Skin epidermis (tissue), 12 donors: ENCODE measurements at regions not wholly inside any gene's neighbourhood (a gene's known extent, or its start where the extent isn't known, plus 50 kb on each side); places are given as distances from the start of the nearest gene placed in this dataset.

ENCODE experiments used
- H3K27ac ChIP-seq, 21 experiments: fragments of 200-600 bp; sonication (generic) in 11 of 21; one replicate each; pipeline ENCODE4 v1.5.0; 2020; ENCODE audit warnings: mild to moderate bottlenecking in 3 of 21, inconsistent platforms in 2 of 21, moderate library complexity in 2 of 21
- H3K4me3 ChIP-seq, 7 experiments: fragments of 200-600 bp; sonication (generic) in 2 of 7; one replicate each; pipeline ENCODE4 v1.5.0; 2020; ENCODE audit warnings: inconsistent platforms in 2 of 7, mild to moderate bottlenecking in 2 of 7, moderate library complexity in 1 of 7

DNA sequence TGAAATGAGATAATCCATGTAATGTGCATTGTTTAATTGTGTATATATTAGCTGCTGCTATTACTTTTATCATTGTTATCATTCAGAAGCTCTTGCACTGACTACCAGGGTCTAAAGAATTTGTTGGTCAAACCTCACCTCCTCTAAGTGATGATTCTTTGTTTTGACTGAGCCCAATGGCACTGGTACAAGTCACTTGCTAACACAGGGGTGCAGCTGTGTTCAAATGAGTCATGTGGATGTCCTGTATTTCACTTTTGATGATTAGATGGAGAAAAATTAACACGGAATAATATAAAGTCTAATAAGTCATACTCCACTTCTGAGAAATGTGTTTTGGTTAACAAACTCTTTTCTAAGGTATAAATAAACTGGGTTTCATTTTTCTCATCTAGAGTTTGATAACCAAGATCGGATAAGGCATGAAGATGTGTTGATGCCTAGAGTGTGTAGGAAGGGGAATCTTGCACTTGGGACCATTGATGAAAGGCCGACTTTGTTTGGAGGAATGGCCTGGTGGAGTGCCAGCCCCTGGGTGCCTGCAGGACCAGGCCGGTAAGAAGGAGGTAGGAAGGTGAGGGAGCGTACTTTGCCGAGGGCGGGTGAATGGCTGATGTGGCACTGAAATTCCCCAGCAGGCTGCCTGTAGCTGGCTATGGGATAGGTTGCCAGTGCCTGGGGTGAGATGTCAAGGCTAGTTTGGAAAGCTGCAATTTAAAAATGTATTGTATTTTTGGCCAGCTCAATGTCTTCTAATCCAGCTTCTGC lies 244.7 kb upstream of the ZPLD1 start:
- Histone ChIP-seq H3K4me3 (no peak overlapping the region), H3K27ac (peak overlapping the region in 14 of 21 experiments; percentile 8 to 64 (median 50))

DNA sequence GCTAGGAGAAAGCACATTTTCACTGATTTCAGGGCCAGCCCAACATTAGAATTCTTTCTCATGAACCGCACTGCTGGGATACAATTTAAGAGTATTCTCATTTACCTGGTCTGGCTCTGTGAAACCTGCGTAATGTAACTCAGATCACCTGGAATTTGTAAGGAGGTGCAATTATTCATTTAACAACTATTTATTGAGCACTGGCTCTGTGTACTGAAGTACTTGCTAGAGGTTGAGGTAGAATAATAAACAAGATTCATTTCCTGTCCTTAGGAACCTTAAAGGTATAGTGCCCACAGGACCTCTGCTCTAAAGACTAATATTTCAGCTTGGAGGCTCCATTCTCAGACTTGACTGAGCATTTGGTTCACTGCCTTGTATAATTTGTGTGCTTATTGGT lies 242.2 kb upstream of the ZPLD1 start:
- no peak overlapping the region for H3K27ac ChIP-seq

DNA sequence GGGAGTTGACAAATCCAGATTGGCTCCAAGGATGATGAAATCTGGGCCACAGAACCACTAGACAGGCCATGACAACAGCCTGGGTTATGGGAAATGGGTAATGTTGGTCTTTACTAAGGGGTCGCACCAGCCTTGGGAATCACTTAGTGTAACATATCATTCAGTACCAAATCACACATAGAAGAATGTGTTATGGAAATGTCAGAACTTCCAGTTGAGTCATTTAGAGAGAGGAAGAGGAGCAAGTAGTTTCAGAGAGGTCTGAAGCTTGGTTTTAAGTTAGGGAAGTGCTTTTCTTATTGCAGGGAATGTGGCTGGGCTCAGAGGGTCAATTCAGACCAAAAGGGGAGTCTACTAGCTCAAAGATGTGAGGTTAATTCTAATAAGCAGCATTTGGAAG lies 241.6 kb upstream of the ZPLD1 start:
- H3K27ac ChIP-seq, result no peak overlapping the region
- H3K4me3 ChIP-seq, result no peak overlapping the region

More for the DNA sequence above, 242.2 kb upstream of the ZPLD1 start:
- H3K4me3 ChIP-seq, result no peak overlapping the region

DNA sequence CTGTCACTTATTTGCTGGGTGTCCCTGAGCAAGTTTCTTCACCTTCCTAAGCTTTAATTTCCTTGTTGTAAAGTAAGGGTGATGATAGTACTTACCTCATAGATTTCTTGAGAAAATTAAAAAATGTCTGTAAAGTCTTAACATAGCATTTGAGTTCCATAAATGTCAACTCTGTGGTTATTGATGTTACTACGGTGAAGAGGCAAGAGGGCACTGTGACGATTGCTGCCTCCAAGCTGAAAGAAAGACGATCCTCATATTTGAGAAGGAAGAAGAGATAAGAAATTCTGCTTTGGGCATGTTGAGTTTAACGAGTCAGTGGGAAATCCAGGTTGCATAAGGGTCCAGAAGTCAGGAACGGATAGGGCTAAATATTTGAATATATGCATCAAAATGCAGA lies 240.8 kb upstream of the ZPLD1 start:
- Histone ChIP-seq H3K4me3 (no peak overlapping the region), H3K27ac (no peak overlapping the region)

DNA sequence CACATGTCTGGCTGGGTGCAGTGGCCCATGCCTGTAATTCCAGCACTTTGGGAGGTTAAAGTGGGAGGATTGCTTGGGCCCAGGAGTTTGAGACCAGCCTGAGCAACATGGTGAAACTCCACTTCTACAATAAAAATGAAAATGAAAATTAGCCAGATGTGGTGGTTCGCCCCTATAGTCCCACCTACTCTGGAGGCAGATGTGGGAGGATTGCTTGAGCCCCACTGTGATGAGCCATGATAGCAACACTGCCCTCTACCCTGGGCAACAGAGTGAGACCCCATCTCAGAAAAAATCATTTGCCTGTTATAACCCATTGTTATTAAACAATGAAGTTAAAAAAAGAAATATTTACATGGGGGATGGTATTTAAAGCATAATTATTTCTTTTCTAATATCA lies 240.1 kb upstream of the ZPLD1 start:
- peak overlapping the region in 7 of 21 experiments; percentile 6 to 60 (median 38) for H3K27ac ChIP-seq
- H3K4me3 ChIP-seq, result no peak overlapping the region

DNA sequence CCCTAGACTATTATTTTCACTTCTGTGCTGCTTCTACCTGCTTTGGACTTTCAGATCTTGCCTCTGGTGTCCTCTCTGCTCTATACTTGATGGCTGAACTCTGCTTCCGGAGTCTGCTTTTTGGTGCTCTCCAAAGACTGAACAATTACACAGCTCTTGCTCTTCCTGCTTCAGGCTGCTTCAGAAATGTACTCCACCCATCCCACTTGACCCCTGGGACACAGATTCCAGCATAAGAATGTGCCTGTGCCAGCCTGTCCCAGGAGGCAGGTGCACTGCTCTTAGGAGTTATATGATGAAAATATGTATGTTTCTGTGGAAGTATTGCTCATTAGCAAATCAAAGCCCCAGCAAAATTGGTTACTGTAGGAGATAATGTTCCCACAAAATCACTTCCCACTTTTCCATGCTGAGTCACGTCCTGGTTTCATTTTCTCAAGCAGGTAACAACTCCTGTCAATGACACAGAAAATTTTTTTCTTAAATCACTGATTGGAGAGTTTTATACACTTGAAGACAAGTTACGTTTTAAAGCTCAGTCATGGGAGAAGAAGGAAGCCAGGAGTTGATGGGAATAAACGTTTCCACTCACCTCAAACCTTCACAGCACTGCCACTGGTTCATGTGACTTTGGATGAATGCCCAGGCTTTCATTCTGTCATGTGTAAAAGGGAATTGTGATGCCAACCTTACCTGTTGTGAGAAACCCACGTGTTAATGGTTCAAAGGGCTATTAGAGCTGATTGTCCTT lies 239.4 kb upstream of the ZPLD1 start:
- Histone ChIP-seq H3K4me3 (no peak overlapping the region), H3K27ac (peak overlapping the region in 10 of 21 experiments; percentile 4 to 60 (median 39))

DNA sequence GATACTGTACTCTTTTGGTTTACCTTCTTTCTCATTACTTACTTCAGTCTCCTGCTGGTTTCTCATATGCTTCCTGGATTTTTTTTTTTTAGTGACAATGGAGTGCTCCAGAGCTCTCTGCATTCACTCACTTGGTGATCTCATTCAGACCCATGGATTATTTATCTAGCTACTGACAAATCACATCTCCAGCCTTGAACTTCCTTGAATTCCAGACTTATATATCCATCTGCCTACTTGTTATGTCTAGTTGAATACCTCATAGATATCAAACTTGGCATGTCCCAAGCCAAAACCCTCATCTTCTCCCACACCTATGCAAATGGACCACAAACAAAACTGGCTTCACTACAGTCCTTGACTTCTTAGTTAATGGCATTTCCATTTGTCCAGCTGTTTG lies 234.7 kb upstream of the ZPLD1 start:
- Histone ChIP-seq H3K4me3 (no peak overlapping the region), H3K27ac (no peak overlapping the region)

DNA sequence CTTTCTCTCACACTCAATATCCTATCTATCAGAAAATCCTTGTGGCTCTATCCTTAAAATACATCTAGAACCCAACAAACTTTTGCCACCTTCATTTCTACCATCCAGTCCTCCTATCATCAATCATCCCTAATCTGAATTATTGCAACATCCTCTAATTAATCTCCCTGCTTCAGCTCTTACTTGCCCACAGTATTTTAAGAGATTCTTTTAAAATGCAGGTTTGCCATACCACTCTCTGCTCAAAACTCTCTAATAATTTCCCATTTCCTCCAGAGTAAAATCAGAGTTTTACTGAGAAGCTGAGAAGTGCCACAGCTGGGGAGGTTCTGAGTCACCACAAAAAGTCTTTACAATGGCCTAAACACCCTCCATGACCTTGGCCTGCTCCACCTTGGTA lies 234.3 kb upstream of the ZPLD1 start:
- no peak overlapping the region for H3K27ac ChIP-seq
- no peak overlapping the region for H3K4me3 ChIP-seq

DNA sequence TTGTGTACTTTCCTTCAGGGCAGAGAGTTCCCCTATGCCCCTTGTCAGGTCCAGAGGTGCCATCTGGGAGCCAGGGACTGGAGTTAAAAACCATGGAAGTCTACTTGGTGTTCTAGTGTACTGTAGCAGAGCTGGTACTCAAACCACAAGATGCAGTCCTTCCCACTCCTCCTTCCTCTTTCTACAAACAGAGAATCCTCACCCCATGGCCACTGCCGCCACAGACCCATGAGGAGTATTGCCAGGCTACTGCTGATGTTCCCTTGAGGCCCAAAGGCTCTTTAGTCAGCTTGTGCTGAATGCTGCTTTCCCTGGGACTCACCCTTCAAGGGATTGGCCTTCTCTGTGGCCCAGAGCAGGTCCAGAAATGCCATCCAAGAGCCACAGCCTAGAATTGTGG lies 229.2 kb upstream of the ZPLD1 start:
- Histone ChIP-seq H3K4me3 (no peak overlapping the region), H3K27ac (peak overlapping the region in 13 of 21 experiments; percentile 8 to 74 (median 61))

DNA sequence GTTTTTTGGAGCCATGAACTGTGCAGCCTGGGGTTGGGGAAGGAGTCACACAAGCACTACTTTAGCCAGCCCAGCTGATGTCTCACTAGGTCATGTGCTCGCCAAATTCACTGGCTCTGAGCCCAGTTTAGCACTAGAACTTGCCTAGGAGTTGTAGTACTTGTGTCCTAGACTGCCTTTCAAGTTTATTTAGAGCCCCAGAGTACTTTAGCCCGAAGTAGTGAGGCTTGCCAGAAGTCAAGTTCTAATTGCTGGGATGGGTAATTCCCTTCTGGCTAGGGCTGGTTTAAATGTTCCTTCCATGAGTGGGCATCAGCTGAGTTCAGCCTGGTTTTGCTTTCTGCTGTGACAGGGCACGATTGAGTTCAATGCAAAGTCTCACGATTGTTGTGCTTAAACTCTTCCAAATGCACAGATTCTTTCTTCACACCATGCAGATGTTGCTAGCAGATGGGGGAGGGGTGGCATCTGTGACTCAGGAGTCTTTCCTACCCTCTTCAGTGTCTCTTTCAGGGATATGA lies 228.2 kb upstream of the ZPLD1 start:
- Histone ChIP-seq H3K27ac (peak overlapping the region in 15 of 21 experiments; percentile 8 to 74 (median 58)), H3K4me3 (no peak overlapping the region)

DNA sequence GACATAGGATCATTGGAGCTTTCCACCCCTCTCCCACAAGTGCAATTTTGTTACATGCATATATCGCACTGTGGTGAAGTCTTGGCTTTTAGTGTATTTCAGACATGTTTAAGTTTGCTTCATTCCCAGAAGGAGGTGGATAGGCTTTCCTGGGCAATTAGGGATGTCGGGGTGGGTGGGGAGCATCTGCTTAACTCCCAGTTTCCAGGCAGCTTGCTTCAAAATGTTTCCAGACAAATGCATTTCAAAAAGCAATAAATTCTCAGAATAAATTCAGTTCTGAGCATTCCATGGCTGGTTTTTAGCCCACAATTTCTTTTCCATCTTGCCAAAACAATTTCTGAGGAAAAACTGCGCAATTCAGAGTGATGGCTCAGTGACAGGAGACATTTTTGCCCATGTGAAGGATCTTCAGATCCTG lies 227.7 kb upstream of the ZPLD1 start:
- peak overlapping the region in 12 of 21 experiments; percentile 8 to 74 (median 62) for H3K27ac ChIP-seq

DNA sequence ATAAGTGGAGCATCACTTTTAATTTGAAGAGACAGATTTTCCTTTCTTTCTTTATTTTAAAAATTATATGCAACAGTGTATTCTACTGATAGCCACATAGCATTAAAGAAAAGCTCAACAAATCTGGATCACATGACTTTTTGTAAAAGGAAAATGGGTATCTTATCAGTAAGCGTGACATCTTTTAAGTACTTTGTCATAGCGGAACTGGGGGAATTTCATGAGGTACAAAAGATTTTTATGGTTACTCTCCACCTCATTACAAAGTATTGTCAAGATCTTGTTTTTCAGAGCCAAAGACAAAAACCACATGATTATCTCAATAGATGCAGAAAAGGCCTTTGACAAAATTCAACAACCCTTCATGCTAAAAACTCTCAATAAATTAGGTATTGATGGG lies 219.6 kb upstream of the ZPLD1 start:
- Histone ChIP-seq H3K27ac (no peak overlapping the region), H3K4me3 (no peak overlapping the region)

More for the DNA sequence above, 227.7 kb upstream of the ZPLD1 start:
- no peak overlapping the region for H3K4me3 ChIP-seq

DNA sequence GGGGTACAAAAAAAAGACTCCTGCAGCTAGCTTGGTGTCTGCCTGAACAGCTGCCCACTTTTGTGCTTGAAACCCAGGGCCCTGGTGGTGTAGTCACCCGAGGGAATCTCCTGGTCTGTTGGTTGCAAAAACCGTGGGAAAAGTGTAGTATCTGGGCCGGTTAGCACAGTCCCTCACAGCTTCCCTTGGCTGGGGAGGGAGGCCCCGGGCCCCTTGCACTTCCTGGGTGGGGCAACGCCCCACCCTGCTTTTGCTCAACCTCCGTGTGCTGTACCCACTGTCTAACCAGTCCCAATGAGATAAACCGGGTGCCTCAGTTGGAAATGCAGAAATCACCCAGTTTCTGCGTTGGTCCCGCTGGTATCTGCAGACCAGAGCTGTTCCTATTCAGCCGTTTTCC lies 211.7 kb upstream of the ZPLD1 start:
- Histone ChIP-seq H3K27ac (no peak overlapping the region), H3K4me3 (no peak overlapping the region)

DNA sequence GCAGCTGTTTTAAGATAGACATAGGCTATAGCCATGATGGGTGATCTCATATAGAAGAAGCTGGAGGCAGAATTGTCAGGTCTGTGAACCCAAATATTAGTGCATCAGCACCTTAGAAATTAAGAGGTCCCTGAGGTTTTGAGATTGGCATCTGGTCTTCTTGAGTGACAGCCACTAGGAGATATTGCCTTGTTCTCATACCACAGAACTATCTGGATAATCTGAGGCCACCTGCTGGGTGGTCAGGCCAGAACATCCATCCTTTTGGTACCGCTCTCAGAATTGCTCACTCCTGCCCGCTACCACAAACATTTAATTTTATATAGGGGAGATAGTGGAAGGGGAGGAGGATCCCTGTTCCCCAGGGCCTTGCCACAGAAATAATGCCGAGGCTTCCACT lies 210.6 kb upstream of the ZPLD1 start:
- Histone ChIP-seq H3K4me3 (no peak overlapping the region), H3K27ac (no peak overlapping the region)

DNA sequence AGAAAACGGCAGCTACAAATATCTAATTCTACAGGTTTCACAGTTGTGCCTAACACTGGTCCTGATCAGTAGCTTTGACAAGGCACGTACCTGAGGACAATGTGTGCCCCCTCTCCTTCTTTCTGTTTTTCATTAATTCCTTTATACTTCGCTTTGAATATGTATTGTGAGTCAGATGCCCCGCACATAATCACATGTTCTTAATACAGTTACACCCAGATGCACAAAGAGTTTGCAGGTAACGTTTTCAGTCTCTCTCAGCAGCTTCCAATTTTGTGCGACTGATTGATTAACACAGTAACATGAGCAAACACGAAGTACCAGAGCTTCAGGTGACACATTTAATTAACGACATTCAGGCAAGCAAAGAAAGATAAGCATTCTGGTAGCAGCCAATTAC lies 209.8 kb upstream of the ZPLD1 start:
- no peak overlapping the region for H3K27ac ChIP-seq
- no peak overlapping the region for H3K4me3 ChIP-seq

DNA sequence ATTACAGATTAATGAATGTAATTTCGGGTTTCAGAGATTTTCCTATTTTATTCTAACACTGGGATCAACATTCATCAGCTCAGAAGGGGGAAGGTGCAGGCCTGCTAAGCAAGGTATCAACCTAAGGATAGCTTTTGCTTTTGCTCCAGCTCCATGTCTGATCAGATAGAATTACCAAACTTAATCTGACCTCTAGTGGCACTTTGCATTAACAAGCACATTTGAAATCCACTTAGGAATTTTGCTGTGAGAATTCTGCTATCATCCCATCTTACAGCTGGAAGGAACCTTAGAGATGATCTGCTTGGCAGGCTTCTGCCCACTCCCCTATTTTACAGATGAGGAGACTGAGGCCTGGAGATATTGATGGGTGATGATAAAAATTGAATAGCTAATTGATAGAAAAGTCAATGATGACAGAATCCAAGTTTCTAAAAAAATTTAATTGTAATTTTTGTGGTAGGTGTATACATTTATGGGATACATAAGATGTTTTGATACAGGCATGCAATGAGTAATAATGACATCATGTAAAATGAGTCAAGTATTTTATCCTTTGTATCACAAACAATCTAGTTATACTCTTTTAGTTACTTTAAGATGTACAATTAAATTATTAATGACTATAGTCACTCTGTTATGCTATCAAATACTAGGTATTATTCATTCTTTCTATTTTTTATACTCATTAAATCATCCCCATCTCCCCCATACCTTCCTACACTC lies 209.2 kb upstream of the ZPLD1 start:
- no peak overlapping the region for H3K4me3 ChIP-seq

DNA sequence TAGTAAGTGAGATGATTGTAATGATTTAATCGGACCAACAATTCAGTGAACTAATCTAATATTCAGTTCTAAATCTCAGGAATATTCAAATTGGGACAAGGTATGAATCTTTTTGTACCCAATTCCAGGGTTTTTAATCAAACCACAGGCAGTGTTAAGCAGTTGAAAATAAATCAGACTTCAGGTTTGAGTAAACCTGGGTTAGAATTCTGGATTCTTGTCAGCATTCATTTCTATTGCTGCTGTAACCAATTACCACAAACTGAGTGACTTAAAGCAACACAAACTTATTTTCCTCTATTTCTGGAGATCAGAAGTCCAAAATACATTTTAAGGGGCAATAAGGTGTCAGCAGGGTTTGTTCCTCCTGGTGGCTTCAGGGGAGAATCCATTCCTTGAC lies 208.4 kb upstream of the ZPLD1 start:
- Histone ChIP-seq H3K27ac (no peak overlapping the region), H3K4me3 (no peak overlapping the region)

More for the DNA sequence above, 209.2 kb upstream of the ZPLD1 start:
- H3K27ac ChIP-seq, result no peak overlapping the region

DNA sequence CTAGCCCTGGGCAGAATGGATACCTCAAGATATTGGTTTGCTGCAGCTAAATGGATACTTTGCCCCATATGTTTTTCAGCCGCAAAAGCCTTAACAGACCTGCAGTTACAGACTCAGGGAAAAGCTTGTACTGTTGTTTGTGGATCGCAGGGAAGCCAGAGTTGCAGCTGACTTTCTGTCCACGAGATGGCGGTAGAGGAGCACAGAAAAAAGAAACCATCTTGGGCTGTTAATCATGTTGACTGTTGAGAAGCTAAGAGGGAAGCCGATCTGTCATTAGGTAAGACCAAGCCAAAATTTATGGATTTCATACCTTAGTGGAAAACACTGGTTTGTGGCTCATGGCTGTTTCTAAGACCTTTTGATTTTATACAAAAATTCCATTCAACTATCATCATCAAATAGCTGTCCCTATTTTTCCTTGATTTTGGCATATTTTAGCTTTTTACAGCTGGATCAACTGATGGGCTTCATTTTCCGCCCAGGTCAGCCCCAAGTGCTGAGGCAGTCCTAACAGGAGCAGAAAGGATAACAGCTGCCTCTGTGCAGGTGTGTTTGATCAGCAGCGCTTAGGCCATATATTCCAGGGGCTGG lies 205.7 kb upstream of the ZPLD1 start:
- H3K27ac ChIP-seq, result no peak overlapping the region
- no peak overlapping the region for H3K4me3 ChIP-seq

DNA sequence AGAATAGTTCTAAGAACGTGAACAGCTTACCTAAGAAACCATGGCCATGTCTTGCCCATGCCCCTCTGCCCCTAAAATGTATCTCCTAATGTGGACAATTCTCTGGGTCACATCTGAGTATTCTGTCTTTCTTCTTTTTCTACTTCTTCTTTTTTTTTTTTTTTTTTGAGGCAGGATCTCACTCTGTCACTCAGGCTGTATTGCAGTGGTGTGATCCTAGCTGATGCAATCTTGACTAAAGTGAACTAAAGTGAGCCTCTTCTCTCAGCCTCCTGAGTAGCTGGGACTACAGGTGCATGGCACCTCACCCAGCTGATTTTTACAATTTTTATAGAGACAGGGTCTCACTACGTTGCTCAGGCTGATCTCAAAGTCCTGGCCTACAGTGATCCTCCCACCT lies 204.8 kb upstream of the ZPLD1 start:
- Histone ChIP-seq H3K4me3 (no peak overlapping the region), H3K27ac (no peak overlapping the region)

DNA sequence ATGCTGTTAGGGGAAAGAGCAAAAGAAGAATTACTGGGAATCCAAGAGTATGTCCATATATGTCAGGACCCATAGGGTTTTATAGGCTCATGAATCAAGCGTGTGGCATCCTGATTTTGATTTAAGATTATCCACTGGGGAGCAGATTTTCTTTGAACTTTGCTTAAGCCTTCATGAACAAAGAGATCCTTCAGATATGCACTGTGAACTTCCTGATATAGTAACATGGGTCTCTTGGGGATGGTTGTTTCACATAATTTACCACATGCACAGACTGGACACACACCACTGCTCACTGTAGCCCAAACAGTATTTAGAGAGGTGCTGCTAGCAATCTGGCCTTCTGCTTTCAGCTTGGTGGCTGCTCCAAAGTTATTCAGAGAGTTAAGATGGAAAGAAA lies 200.9 kb upstream of the ZPLD1 start:
- no peak overlapping the region for H3K4me3 ChIP-seq
- H3K27ac ChIP-seq, result no peak overlapping the region
